ENCODE measurements at regions not wholly inside any gene's neighbourhood (a gene's known extent, or its start where the extent isn't known, plus 50 kb on each side); places are given as distances from the start of the nearest gene placed in this dataset.
A peak's percentile ranks its signal among the peaks of the same experiment; 100 is the strongest.

DNA sequence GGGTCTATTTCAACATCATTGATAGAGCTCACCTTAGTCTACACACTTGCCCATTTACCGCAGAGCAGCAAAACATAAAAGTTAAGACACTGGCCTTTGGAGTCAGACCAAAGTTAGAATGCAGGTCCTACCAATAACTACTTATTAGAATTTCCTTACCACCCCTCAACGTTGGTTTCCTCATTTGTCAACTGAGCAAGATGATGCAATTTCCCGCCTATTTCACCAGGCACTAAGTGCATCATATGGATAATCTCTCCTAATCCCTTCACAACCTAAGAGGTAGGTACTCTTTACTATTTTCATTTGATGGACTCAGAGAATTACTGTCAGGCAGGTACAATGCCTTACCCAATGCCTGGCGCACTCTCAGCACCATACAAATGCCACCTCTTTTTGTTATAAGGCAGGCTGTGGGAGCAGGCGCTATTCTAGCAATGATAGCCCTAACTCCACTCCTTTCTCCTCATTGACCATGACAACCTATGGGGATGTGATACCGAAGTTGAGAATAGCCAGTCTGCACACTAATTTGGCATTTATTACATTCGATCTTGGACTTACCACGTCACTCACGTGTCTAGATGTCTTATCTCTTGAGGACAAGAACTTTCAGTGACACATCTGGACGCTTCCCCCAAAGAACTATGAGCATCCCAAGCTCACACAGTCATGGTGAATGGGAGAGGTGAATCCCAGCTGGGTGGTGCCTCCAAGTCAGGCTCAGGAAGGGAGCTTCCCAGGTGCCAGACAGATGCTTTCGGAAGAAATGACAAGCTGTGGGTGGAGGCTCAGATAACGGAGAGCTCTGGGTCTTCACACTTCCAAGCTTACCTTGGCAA is 128.1 kb upstream of the STMND1 start:
- H3K4me3 ChIP-seq (ENCODE audit: low read depth in 1 of 2, low read length in 2 of 2): no peak overlapping the region
- no peaks in the 10 kb centered on the region for H3K4me1 ChIP-seq (ENCODE audit: control insufficient read depth in 1 of 2, insufficient read depth in 2 of 2, low read length in 2 of 2)
- H3K27me3 ChIP-seq (ENCODE audit: low read depth, low read length): no peaks in the 10 kb centered on the region
- H3K27ac ChIP-seq (ENCODE audit: low read length): no peak overlapping the region
- H3K9me3 ChIP-seq (ENCODE audit: control insufficient read depth in 1 of 2, low read length in 2 of 2): no peaks in the 10 kb centered on the region
- no peaks in the 10 kb centered on the region for H3K36me3 ChIP-seq (ENCODE audit: control insufficient read depth in 1 of 2, insufficient read depth in 2 of 2, low read length in 2 of 2)

DNA sequence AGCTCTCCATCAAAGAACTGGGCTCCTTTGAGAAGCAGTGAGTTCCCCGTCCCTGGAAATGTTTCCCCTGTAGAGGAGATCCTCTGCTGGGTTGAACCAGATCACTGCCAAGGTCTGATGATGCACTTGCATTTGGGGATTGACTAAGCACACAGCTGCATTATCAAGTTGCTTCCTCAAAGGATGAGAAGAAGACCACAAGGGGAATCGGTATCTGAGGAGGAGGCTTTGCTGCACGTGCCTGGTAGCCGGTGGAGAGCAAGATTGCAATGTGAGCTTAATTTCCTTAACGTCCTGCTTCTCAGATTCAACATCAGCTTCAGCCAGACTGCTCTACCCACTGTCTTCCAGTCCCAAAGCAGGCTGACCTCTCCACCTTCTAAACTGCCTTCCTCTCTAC is 128.8 kb upstream of the STMND1 start:
- Histone ChIP-seq H3K27ac (ENCODE audit: low read length) (no peak overlapping the region), H3K36me3 (ENCODE audit: control insufficient read depth in 1 of 2, insufficient read depth in 2 of 2, low read length in 2 of 2) (no peaks in the 10 kb centered on the region), H3K4me3 (ENCODE audit: low read depth in 1 of 2, low read length in 2 of 2) (no peak overlapping the region), H3K9me3 (ENCODE audit: control insufficient read depth in 1 of 2, low read length in 2 of 2) (no peaks in the 10 kb centered on the region), H3K27me3 (ENCODE audit: low read depth, low read length) (no peaks in the 10 kb centered on the region), H3K4me1 (ENCODE audit: control insufficient read depth in 1 of 2, insufficient read depth in 2 of 2, low read length in 2 of 2) (no peaks in the 10 kb centered on the region)

DNA sequence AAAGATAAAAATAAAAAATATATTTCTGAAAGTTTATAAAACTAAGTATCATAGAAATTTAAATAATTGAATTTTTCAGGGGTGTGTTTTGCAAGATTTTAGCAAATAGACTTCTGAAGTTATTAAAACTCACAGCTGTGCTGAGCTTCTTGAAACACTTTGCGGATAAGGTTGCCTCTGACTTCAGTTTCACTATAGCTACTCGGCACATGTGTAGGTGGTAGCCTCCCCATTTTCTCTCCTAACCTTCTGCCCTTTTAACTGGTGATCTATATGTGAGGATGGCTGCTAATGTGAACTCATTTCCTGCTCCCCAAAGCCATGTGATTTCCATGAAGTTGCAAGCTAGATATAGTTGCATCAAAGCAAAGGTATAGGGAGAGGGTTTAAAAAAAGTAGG is 129.3 kb upstream of the STMND1 start:
- Histone ChIP-seq H3K9me3 (ENCODE audit: control insufficient read depth in 1 of 2, low read length in 2 of 2) (no peaks in the 10 kb centered on the region), H3K4me1 (ENCODE audit: control insufficient read depth in 1 of 2, insufficient read depth in 2 of 2, low read length in 2 of 2) (no peaks in the 10 kb centered on the region), H3K27me3 (ENCODE audit: low read depth, low read length) (no peaks in the 10 kb centered on the region), H3K36me3 (ENCODE audit: control insufficient read depth in 1 of 2, insufficient read depth in 2 of 2, low read length in 2 of 2) (no peaks in the 10 kb centered on the region), H3K4me3 (ENCODE audit: low read depth in 1 of 2, low read length in 2 of 2) (no peak overlapping the region), H3K27ac (ENCODE audit: low read length) (no peak overlapping the region)

DNA sequence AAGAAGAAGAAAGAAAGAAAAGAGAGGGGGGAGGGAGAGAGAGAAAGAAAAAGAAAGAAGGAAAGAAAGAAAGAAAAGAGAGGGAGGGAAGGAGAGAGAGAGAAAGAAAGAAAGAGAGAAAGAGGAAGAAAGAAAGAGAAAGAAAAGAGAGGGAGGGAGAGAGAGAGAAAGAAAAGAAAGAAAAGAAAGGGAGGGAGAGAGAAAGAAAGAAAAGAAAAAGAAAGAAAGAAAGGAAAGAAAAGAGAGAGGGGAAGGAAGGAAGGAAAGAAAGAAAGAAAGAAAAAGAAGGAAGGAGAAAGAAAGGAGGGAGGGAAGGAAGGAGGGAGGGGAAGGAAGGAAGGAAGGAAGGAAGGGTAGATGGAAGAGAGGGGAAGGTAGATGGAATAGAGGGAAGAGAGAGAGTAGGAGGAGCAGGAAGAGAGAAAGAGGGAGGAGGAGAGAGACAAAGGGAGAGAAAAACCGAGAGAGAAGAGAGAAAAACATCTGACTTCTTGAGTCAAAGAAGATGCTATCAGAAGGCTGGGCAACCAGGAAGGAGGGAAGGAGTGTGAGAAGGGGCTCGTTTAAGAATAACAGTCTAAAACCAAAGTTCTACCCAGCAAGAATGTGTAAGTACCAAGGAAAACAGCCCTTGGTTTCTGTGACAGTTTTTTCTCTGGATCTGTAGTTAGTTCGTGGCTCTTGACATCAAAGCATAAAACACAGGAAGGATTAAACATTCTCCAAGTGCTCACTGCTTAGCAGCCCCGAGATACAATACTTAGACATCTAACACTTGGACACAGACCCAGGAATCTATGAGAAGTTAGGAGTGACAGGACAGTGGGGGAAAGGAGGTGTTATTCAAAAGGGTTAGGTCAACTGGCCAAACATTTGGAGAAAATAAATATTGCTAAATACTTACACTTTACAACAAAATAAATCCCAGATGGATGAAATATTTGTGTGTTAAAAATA is 131.9 kb upstream of the STMND1 start:
- no peaks in the 10 kb centered on the region for H3K36me3 ChIP-seq (ENCODE audit: control insufficient read depth in 1 of 2, insufficient read depth in 2 of 2, low read length in 2 of 2)
- H3K4me1 ChIP-seq (ENCODE audit: control insufficient read depth in 1 of 2, insufficient read depth in 2 of 2, low read length in 2 of 2): peaks cover 0 to under 1% of the 10 kb centered on the region in 2 donors
- H3K9me3 ChIP-seq (ENCODE audit: control insufficient read depth in 1 of 2, low read length in 2 of 2): no peaks in the 10 kb centered on the region
- H3K27me3 ChIP-seq (ENCODE audit: low read depth, low read length): no peaks in the 10 kb centered on the region
- no peak overlapping the region for H3K27ac ChIP-seq (ENCODE audit: low read length)
- H3K4me3 ChIP-seq (ENCODE audit: low read depth in 1 of 2, low read length in 2 of 2): no peak overlapping the region

GRCh38 chr6:16968101-16968500 is 133.7 kb upstream of the STMND1 start:
- Histone ChIP-seq H3K36me3 (ENCODE audit: control insufficient read depth in 1 of 2, insufficient read depth in 2 of 2, low read length in 2 of 2) (no peaks in the 10 kb centered on the region), H3K27ac (ENCODE audit: low read length) (no peak overlapping the region), H3K27me3 (ENCODE audit: low read depth, low read length) (no peaks in the 10 kb centered on the region), H3K9me3 (ENCODE audit: control insufficient read depth in 1 of 2, low read length in 2 of 2) (no peaks in the 10 kb centered on the region), H3K4me3 (ENCODE audit: low read depth in 1 of 2, low read length in 2 of 2) (no peak overlapping the region), H3K4me1 (ENCODE audit: control insufficient read depth in 1 of 2, insufficient read depth in 2 of 2, low read length in 2 of 2) (peaks cover 4 to 7% of the 10 kb centered on the region in 2 donors)

DNA sequence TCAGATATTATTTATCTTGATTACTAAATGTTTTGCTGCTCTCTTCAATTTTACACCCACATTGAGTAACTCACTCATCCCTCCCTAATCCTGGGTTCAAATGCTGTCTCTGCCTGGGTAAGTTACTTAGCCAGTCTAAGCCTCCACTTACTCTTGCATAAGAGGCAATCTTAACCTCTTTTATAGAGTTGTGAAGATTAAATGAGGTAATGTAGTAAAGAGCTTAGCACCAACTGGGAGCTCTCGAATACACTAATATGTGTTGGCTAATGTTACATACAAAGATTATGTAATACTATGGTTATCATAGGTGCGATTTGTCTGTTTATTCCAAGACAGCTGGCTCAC is 134.4 kb upstream of the STMND1 start:
- H3K27me3 ChIP-seq (ENCODE audit: low read depth, low read length): no peaks in the 10 kb centered on the region
- H3K9me3 ChIP-seq (ENCODE audit: control insufficient read depth in 1 of 2, low read length in 2 of 2): no peaks in the 10 kb centered on the region
- H3K4me1 ChIP-seq (ENCODE audit: control insufficient read depth in 1 of 2, insufficient read depth in 2 of 2, low read length in 2 of 2): peaks cover 4 to 7% of the 10 kb centered on the region in 2 donors
- no peak overlapping the region for H3K27ac ChIP-seq (ENCODE audit: low read length)
- H3K4me3 ChIP-seq (ENCODE audit: low read depth in 1 of 2, low read length in 2 of 2): no peak overlapping the region
- H3K36me3 ChIP-seq (ENCODE audit: control insufficient read depth in 1 of 2, insufficient read depth in 2 of 2, low read length in 2 of 2): no peaks in the 10 kb centered on the region

GRCh38 chr6:16966791-16967469 is 134.9 kb upstream of the STMND1 start:
- Histone ChIP-seq H3K4me3 (ENCODE audit: low read depth in 1 of 2, low read length in 2 of 2) (no peak overlapping the region), H3K4me1 (ENCODE audit: control insufficient read depth in 1 of 2, insufficient read depth in 2 of 2, low read length in 2 of 2) (peaks cover 4 to 7% of the 10 kb centered on the region in 2 donors), H3K27ac (ENCODE audit: low read length) (no peak overlapping the region), H3K9me3 (ENCODE audit: control insufficient read depth in 1 of 2, low read length in 2 of 2) (no peaks in the 10 kb centered on the region), H3K36me3 (ENCODE audit: control insufficient read depth in 1 of 2, insufficient read depth in 2 of 2, low read length in 2 of 2) (no peaks in the 10 kb centered on the region), H3K27me3 (ENCODE audit: low read depth, low read length) (no peaks in the 10 kb centered on the region)

GRCh38 chr6:16965689-16966088 is 136.2 kb upstream of the STMND1 start:
- Histone ChIP-seq H3K27me3 (ENCODE audit: low read depth, low read length) (no peaks in the 10 kb centered on the region), H3K27ac (ENCODE audit: low read length) (no peak overlapping the region), H3K36me3 (ENCODE audit: control insufficient read depth in 1 of 2, insufficient read depth in 2 of 2, low read length in 2 of 2) (no peaks in the 10 kb centered on the region), H3K4me1 (ENCODE audit: control insufficient read depth in 1 of 2, insufficient read depth in 2 of 2, low read length in 2 of 2) (peaks cover 4 to 7% of the 10 kb centered on the region in 2 donors), H3K9me3 (ENCODE audit: control insufficient read depth in 1 of 2, low read length in 2 of 2) (no peaks in the 10 kb centered on the region), H3K4me3 (ENCODE audit: low read depth in 1 of 2, low read length in 2 of 2) (no peak overlapping the region)

- Histone ChIP-seq H3K4me3 (ENCODE audit: low read depth in 1 of 2, low read length in 2 of 2) (peak overlapping the region; percentile 32 to 38), H3K9me3 (ENCODE audit: control insufficient read depth in 1 of 2, low read length in 2 of 2) (no peaks in the 10 kb centered on the region), H3K4me1 (ENCODE audit: control insufficient read depth in 1 of 2, insufficient read depth in 2 of 2, low read length in 2 of 2) (peaks cover 4 to 7% of the 10 kb centered on the region in 2 donors), H3K27ac (ENCODE audit: low read length) (no peak overlapping the region), H3K27me3 (ENCODE audit: low read depth, low read length) (no peaks in the 10 kb centered on the region), H3K36me3 (ENCODE audit: control insufficient read depth in 1 of 2, insufficient read depth in 2 of 2, low read length in 2 of 2) (no peaks in the 10 kb centered on the region)
Measured at GRCh38 chr6:16964553-16965499, 137.0 kb upstream of the STMND1 start.

DNA sequence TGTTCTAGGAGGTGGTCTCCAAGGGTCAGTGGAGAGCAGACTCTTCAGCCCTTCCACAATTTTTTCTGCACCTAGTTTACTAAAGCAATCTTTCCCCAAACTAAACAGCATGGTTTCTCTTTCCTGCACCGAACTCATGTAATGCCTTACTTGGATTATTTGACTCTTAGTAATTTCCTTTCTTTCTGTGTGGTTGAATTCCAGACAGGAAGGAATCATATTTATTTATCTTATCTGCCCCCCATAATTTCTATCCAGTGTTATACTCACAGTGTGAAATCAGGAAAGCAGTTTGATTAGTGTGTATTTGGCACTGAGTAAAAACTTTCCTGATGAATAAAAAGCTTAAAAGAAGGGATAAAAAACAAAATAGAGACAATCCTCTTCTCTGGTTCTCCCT is 140.3 kb upstream of the STMND1 start:
- no peak overlapping the region for H3K27ac ChIP-seq (ENCODE audit: low read length)
- H3K4me3 ChIP-seq (ENCODE audit: low read depth in 1 of 2, low read length in 2 of 2): no peak overlapping the region
- peaks cover 4 to 7% of the 10 kb centered on the region in 2 donors for H3K4me1 ChIP-seq (ENCODE audit: control insufficient read depth in 1 of 2, insufficient read depth in 2 of 2, low read length in 2 of 2)
- H3K36me3 ChIP-seq (ENCODE audit: control insufficient read depth in 1 of 2, insufficient read depth in 2 of 2, low read length in 2 of 2): no peaks in the 10 kb centered on the region
- no peaks in the 10 kb centered on the region for H3K27me3 ChIP-seq (ENCODE audit: low read depth, low read length)
- no peaks in the 10 kb centered on the region for H3K9me3 ChIP-seq (ENCODE audit: control insufficient read depth in 1 of 2, low read length in 2 of 2)

All from muscle layer of duodenum (tissue), 2 donors.